Panc1 (cell line): ENCODE measurements at regions not wholly inside any gene's neighbourhood (a gene's known extent, or its start where the extent isn't known, plus 50 kb on each side); places are given as distances from the start of the nearest gene placed in this dataset.

Source experiments
- CTCF ChIP-seq: fragments of 450-650 bp; IDR thresholded peaks from 2 replicates; pipeline ENCODE4 v1.5.1; 2017; ENCODE audit warnings: mild to moderate bottlenecking
- POLR2AphosphoS5 ChIP-seq: IDR thresholded peaks from 2 replicates; pipeline ENCODE4 v1.6.1; 2012; ENCODE audit warnings: mild to moderate bottlenecking, low read depth, low read length, moderate library complexity
- REST ChIP-seq, 2 experiments: IDR thresholded peaks; 2 replicates each; pipeline ENCODE4 v1.6.1; 2011 to 2012; ENCODE audit warnings: low read depth in 2 of 2, control low read depth in 1 of 2, low read length in 1 of 2, mild to moderate bottlenecking in 1 of 2, moderate library complexity in 1 of 2; ENCODE audit not compliant: insufficient read depth in 1 of 2

- TF ChIP-seq CTCF: no peak
- TF ChIP-seq POLR2AphosphoS5: no peak
- no peak for TF ChIP-seq REST (IDR thresholded peaks at IDR 0.05; ENCODE audit: insufficient read depth in 1 of 2, low read depth in 2 of 2, low read length in 1 of 2)
These were observed 134.0 kb upstream of the SUCLG2 start for GRCh38 chr3:67788396-67788795.
